CD4-positive, alpha-beta T cell (primary cell): ENCODE measurements at regions not wholly inside any gene's neighbourhood (a gene's known extent, or its start where the extent isn't known, plus 50 kb on each side); places are given as distances from the start of the nearest gene placed in this dataset.

Experiments used
- ATAC-seq: fragments of 200-7000 bp; cut with Tn5 transposase; one replicate; pipeline ENCODE4 v1.10.0; 2022; ENCODE audit warnings: mild to moderate bottlenecking; ENCODE audit not compliant: poor library complexity
- CTCF ChIA-PET: fragments of 350-600 bp; sonication (Branson Sonifier 250); formaldehyde crosslinking; loops from one replicate; lab custom pipeline; 2021; ENCODE audit warnings: antibody characterized with exemption, inconsistent platforms; lab: Charles Lee
- POLR2A ChIA-PET: fragments of 350-600 bp; sonication (Branson Sonifier 250); formaldehyde crosslinking; loops from one replicate; lab custom pipeline; 2021; ENCODE audit warnings: antibody characterized with exemption, inconsistent platforms; lab: Charles Lee
- DNase-seq, 14 experiments: peaks; one replicate each; pipeline ENCODE4 v3.0.0-alpha.2; 2013 to 2020; ENCODE audit warnings: mixed read lengths in 2 of 14
- H3K27ac ChIP-seq, 2 donors: one replicate each; pipeline versions ENCODE4 v1.5.1 to v1.7.0; 2013; ENCODE audit warnings: low read length in 2 of 2, low read depth in 1 of 2, mild to moderate bottlenecking in 1 of 2
- H3K27me3 ChIP-seq, 2 experiments: 1 replicate in 1 of 2; 2 replicates in 1 of 2; pipeline versions ENCODE4 v1.6.1 to v1.7.0; 2013; ENCODE audit warnings: low read length in 2 of 2, control low read depth in 1 of 2, mild to moderate bottlenecking in 1 of 2, moderate library complexity in 1 of 2; ENCODE audit not compliant: insufficient read depth in 2 of 2, control insufficient read depth in 1 of 2
- H3K36me3 ChIP-seq: one replicate; pipeline ENCODE4 v1.6.1; 2013; ENCODE audit warnings: low read length, control low read depth; ENCODE audit not compliant: insufficient read depth
- H3K4me1 ChIP-seq: one replicate; pipeline ENCODE4 v1.6.1; 2013; ENCODE audit warnings: low read length, control low read depth; ENCODE audit not compliant: insufficient read depth
- H3K4me3 ChIP-seq: one replicate; pipeline ENCODE4 v1.5.1; 2013; ENCODE audit warnings: mild to moderate bottlenecking, low read length, moderate library complexity
- H3K9me3 ChIP-seq, 2 experiments: 1 replicate in 1 of 2; 2 replicates in 1 of 2; pipeline versions ENCODE4 v1.6.1 to v1.7.0; 2013; ENCODE audit warnings: low read length in 2 of 2, mild to moderate bottlenecking in 2 of 2, control low read depth in 1 of 2, moderate library complexity in 1 of 2; ENCODE audit not compliant: control insufficient read depth in 1 of 2, insufficient read depth in 1 of 2
- H3K27ac Mint-ChIP-seq: one replicate; pipeline ENCODE4 v1.8.0; 2020; ENCODE audit warnings: mixed read lengths
- H3K27me3 Mint-ChIP-seq: one replicate; pipeline ENCODE4 v1.8.0; 2021; ENCODE audit warnings: mixed read lengths
- H3K36me3 Mint-ChIP-seq: one replicate; pipeline ENCODE4 v1.8.0; 2021; ENCODE audit warnings: low read depth, mixed read lengths
- H3K4me1 Mint-ChIP-seq: one replicate; pipeline ENCODE4 v1.8.0; 2021; ENCODE audit warnings: low read depth, mixed read lengths
- H3K4me3 Mint-ChIP-seq: one replicate; pipeline ENCODE4 v1.8.0; 2020; ENCODE audit warnings: mild to moderate bottlenecking, mixed read lengths
- H3K9me3 Mint-ChIP-seq: one replicate; pipeline ENCODE4 v1.8.0; 2020; ENCODE audit warnings: mixed read lengths
- CTCF ChIP-seq: fragments of 200-600 bp; IDR thresholded peaks from one replicate; pipeline ENCODE4 v1.8.0; 2022; ENCODE audit warnings: antibody characterized with exemption, mild to moderate bottlenecking
- intact Hi-C, 2 experiments: fragments of 100-400 bp; cut with DNase I in 1 of 2; cut with micrococcal nuclease in 1 of 2; formaldehyde crosslinking; loops; one replicate each; pipeline versions ENCODE4 v1.15.1 to v1.9.0; 2023 to 2025; cut with DNase I, micrococcal nuclease

GRCh38 chr10:128664729-128665128 lies 538.5 kb upstream of the MKI67 start:
- Histone ChIP-seq H3K4me3 (no peak overlapping the region), H3K4me1 (no peaks in the 10 kb centered on the region), H3K27me3 (no peaks in the 10 kb centered on the region), H3K36me3 (no peaks in the 10 kb centered on the region), H3K9me3 (peaks cover 0 to 6% of the 10 kb centered on the region in 2 experiments), H3K27ac (no peak overlapping the region)
- ATAC-seq (no peak), DNase-seq (no peak)
- ChIA-PET POLR2A (no interaction called here), CTCF (no interaction called here)
- Mint-ChIP-seq H3K27ac (no peak overlapping the region), H3K9me3 (peaks cover 5% of the 10 kb centered on the region), H3K4me1 (no peaks in the 10 kb centered on the region), H3K4me3 (no peak overlapping the region), H3K36me3 (no peaks in the 10 kb centered on the region), H3K27me3 (peaks cover 13% of the 10 kb centered on the region)
- no peak for TF ChIP-seq CTCF
- intact Hi-C loops: no loop called here

- H3K4me1 ChIP-seq: no peaks in the 10 kb centered on the region
- H3K27me3 Mint-ChIP-seq: no peaks in the 10 kb centered on the region
- no peak overlapping the region for H3K4me3 Mint-ChIP-seq
- DNase-seq (no peak), ATAC-seq (no peak)
- TF ChIP-seq CTCF: no peak
- H3K4me3 ChIP-seq: no peak overlapping the region
- no peaks in the 10 kb centered on the region for H3K36me3 ChIP-seq
- no peaks in the 10 kb centered on the region for H3K9me3 Mint-ChIP-seq
- no peaks in the 10 kb centered on the region for H3K27me3 ChIP-seq
- ChIA-PET POLR2A (no interaction called here), CTCF (no interaction called here)
- H3K36me3 Mint-ChIP-seq: no peaks in the 10 kb centered on the region
- intact Hi-C loops: no loop called here
- H3K9me3 ChIP-seq: peaks cover 0 to 10% of the 10 kb centered on the region in 2 experiments
- H3K4me1 Mint-ChIP-seq: no peaks in the 10 kb centered on the region
- H3K27ac Mint-ChIP-seq: no peak overlapping the region
- no peak overlapping the region for H3K27ac ChIP-seq
These were observed 549.2 kb upstream of the MKI67 start for GRCh38 chr10:128675405-128675804.

GRCh38 chr10:128680116-128680515 lies 553.9 kb upstream of the MKI67 start:
- Mint-ChIP-seq H3K4me1 (no peaks in the 10 kb centered on the region), H3K9me3 (no peaks in the 10 kb centered on the region)

More at GRCh38 chr10:128680116-128680515, 553.9 kb upstream of the MKI67 start:
- ChIA-PET CTCF (no interaction called here), POLR2A (no interaction called here)
- Histone ChIP-seq H3K4me3 (no peak overlapping the region), H3K27ac (no peak overlapping the region), H3K36me3 (no peaks in the 10 kb centered on the region), H3K27me3 (no peaks in the 10 kb centered on the region), H3K4me1 (no peaks in the 10 kb centered on the region), H3K9me3 (peaks cover 0 to 10% of the 10 kb centered on the region in 2 experiments)
- intact Hi-C loops: no loop called here
- peaks cover 4% of the 10 kb centered on the region for H3K27me3 Mint-ChIP-seq
- H3K36me3 Mint-ChIP-seq: no peaks in the 10 kb centered on the region
- H3K27ac Mint-ChIP-seq: no peak overlapping the region
- no peak for TF ChIP-seq CTCF
- no peak for ATAC-seq
- H3K4me3 Mint-ChIP-seq: no peak overlapping the region
- DNase-seq: no peak
